Aorta (tissue), 5 donors: ENCODE measurements at regions not wholly inside any gene's neighbourhood (a gene's known extent, or its start where the extent isn't known, plus 50 kb on each side); places are given as distances from the start of the nearest gene placed in this dataset.

Experiments used
- ATAC-seq: fragments of 200-7000 bp; cut with Tn5 transposase; one replicate; pipeline ENCODE4 v1.9.1; 2022; ENCODE audit warnings: moderate library complexity; ENCODE audit not compliant: low FRiP score
- DNase-seq, 2 donors: peaks; one replicate each; pipeline ENCODE4 v3.0.0-alpha.2; 2020
- H3K27ac ChIP-seq, 2 donors: one replicate each; pipeline ENCODE4 v1.5.1; 2013; ENCODE audit warnings: low read length in 2 of 2, mild to moderate bottlenecking in 2 of 2, moderate library complexity in 2 of 2, control low read depth in 1 of 2, inconsistent platforms in 1 of 2, low read depth in 1 of 2
- H3K27me3 ChIP-seq, 2 donors: one replicate each; pipeline ENCODE4 v1.6.1; 2013; ENCODE audit warnings: control low read depth in 1 of 2, low read length in 1 of 2, mild to moderate bottlenecking in 1 of 2, moderate library complexity in 1 of 2; ENCODE audit not compliant: insufficient read depth in 2 of 2, control insufficient read depth in 1 of 2
- H3K36me3 ChIP-seq, 2 donors: one replicate each; pipeline ENCODE4 v1.6.1; 2013; ENCODE audit warnings: control low read depth in 1 of 2, low read length in 1 of 2, mild to moderate bottlenecking in 1 of 2; ENCODE audit not compliant: insufficient read depth in 2 of 2, control insufficient read depth in 1 of 2
- H3K4me1 ChIP-seq, 2 donors: one replicate each; pipeline ENCODE4 v1.6.1; 2013; ENCODE audit warnings: low read length in 2 of 2, control low read depth in 1 of 2, mild to moderate bottlenecking in 1 of 2, moderate library complexity in 1 of 2; ENCODE audit not compliant: insufficient read depth in 2 of 2, control insufficient read depth in 1 of 2
- H3K4me3 ChIP-seq, 2 donors: one replicate each; pipeline ENCODE4 v1.5.1; 2013; ENCODE audit warnings: low read length in 2 of 2, control low read depth in 1 of 2, mild to moderate bottlenecking in 1 of 2
- H3K9me3 ChIP-seq: one replicate; pipeline ENCODE4 v1.6.1; 2013; ENCODE audit warnings: mild to moderate bottlenecking, low read length; ENCODE audit not compliant: control insufficient read depth
- WGBS, 2 donors: extraction: QIAGEN DNeasy Blood & Tissue Kit; methylation state at CpG; one replicate each; pipeline ENCODE4 v1.1.7; 2013; 5-methylcytosine and 5-hydroxymethylcytosine counted together
- intact Hi-C, 2 donors: fragments of 100-400 bp; cut with DNase I; formaldehyde crosslinking; loops; one replicate each; pipeline versions ENCODE4 v1.14.2 to v1.15.0; 2022
- donor health status: healthy with polysubstance abuse.
- donor health status: Bipolar disorder and iron deficiency.
- donor health status: DM: no; HTN: no; CAD: no.
- donor health status: DM: no; HTN: no; CAD: no.
- donor health status: DM: yes; HTN: yes; CAD: no.

GRCh38 chr11:116427903-116428637, 344.7 kb downstream of the BUD13 start:
- no peak for DNase-seq
- no peaks in the 10 kb centered on the region for H3K27me3 ChIP-seq
- H3K4me1 ChIP-seq = no peaks in the 10 kb centered on the region
- no peaks in the 10 kb centered on the region for H3K9me3 ChIP-seq
- intact Hi-C loops = no loop called here
- WGBS, 2 donors = 37 to 41% methylated on average over 10 to 11 of the region's 11 CpGs
- no peak overlapping the region for H3K4me3 ChIP-seq
- no peak for ATAC-seq
- no peaks in the 10 kb centered on the region for H3K36me3 ChIP-seq
- no peak overlapping the region for H3K27ac ChIP-seq

GRCh38 chr11:116427337-116427902, 345.4 kb downstream of the BUD13 start:
- no peak overlapping the region for H3K27ac ChIP-seq
- no peaks in the 10 kb centered on the region for H3K4me1 ChIP-seq
- 27 to 41% methylated on average over 3 of the region's 3 CpGs for WGBS, 2 donors

DNA sequence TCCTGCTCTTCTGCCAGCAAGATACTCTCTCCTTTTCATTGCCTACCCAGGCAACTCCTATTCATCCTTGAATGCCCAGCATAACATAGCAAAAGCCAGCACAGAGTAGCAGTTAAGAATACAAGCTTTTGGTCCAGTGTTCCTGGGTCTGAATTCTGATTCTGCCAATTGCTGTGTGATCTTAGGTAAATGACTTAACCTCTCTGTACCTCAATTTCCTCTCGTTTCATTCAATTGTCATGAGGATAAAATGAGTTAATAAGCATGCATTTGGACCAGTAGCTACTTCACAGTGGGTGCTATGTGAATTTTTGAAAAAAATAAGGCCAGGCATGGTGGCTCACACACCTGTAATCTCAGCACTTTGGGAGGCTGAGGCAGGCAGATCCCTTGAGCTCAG, 346.0 kb downstream of the BUD13 start:
- intact Hi-C loops = no loop called here
- H3K9me3 ChIP-seq = no peaks in the 10 kb centered on the region
- no peaks in the 10 kb centered on the region for H3K27me3 ChIP-seq
- DNase-seq (no peak), ATAC-seq (no peak)
- H3K27ac ChIP-seq = no peak overlapping the region
- H3K36me3 ChIP-seq = no peaks in the 10 kb centered on the region
- WGBS, 2 donors = 44 to 59% methylated on average over 1 of the region's 1 CpG
- no peak overlapping the region for H3K4me3 ChIP-seq
- H3K4me1 ChIP-seq = no peaks in the 10 kb centered on the region

More at GRCh38 chr11:116427337-116427902, 345.4 kb downstream of the BUD13 start:
- Histone ChIP-seq H3K27me3 (no peaks in the 10 kb centered on the region), H3K4me3 (no peak overlapping the region), H3K36me3 (no peaks in the 10 kb centered on the region), H3K9me3 (no peaks in the 10 kb centered on the region)
- ATAC-seq = no peak
- DNase-seq = no peak
- intact Hi-C loops = no loop called here

DNA sequence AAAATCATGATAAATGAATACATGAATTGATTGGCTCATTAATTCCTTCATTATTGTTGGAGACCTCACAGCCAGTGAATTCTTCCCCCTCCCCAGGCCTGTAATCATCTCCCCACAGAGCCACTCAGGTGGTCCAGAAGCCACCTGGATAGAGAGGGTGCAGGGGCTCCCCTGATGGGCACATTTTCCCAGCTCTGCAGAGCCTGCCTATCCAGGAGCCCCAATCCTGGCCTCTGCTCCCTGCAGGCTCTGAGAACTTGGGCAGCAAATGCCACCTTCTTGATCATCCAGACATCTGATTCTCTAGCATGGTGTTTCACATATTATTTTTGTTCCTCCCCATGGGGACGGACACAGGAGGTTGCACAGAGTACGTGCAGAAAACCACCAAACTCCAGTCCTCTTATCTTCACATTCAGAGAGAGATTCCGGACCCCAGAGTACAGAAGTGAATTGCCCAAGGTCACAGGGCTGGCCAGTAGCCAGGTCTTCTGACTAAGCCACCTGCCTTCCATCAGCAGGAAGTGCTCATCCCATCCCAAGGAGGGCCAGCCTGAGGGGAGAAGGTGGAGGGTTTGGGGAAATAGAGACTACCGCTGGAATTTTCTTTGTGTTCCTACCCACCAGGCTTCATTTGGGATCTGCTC, 348.0 kb downstream of the BUD13 start:
- Histone ChIP-seq H3K27ac (no peak overlapping the region), H3K27me3 (no peaks in the 10 kb centered on the region), H3K4me3 (no peak overlapping the region), H3K36me3 (no peaks in the 10 kb centered on the region), H3K9me3 (no peaks in the 10 kb centered on the region), H3K4me1 (no peaks in the 10 kb centered on the region)
- intact Hi-C loops = no loop called here
- ATAC-seq = no peak
- WGBS, 2 donors = 66 to 67% methylated on average over 4 of the region's 4 CpGs
- DNase-seq = no peak

DNA sequence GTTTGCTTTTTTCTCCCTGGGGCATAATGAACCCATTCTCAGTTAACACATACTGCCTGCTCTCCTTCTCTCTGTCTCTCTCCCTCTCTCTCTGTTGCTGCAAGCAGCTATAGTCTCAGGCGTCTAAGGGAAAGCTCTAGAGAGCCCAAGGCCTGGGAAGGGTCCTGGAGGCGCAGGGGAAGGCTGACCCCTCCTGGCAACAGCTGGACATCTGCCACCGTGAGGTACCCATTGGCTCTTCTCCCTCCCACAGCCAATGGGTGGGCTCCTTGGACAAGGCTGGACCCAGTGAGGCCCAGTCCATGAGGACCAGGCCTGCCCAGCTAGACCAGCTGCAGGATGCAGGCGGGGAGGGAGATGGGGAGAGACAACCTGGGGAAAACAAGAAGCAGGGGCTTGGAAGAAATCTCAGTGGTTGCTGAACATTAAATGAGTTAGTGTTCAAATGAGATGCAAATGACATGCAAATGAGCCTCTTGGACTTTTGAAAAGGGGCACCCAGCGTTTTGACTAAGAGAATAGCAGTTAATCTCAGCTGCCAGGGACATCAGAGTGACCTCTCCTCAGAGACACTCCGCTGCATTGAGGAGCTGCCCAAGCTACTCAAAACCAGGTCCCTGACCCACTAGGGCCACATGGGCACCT, 349.7 kb downstream of the BUD13 start:
- intact Hi-C loops = no loop called here
- DNase-seq = no peak
- H3K4me3 ChIP-seq = no peak overlapping the region
- no peaks in the 10 kb centered on the region for H3K27me3 ChIP-seq
- H3K27ac ChIP-seq = no peak overlapping the region
- no peak for ATAC-seq
- 72 to 74% methylated on average over 6 of the region's 6 CpGs for WGBS, 2 donors
- H3K36me3 ChIP-seq = no peaks in the 10 kb centered on the region
- H3K9me3 ChIP-seq = no peaks in the 10 kb centered on the region
- no peaks in the 10 kb centered on the region for H3K4me1 ChIP-seq

- Histone ChIP-seq H3K4me3 (no peak overlapping the region), H3K27ac (no peak overlapping the region), H3K27me3 (no peaks in the 10 kb centered on the region), H3K36me3 (no peaks in the 10 kb centered on the region), H3K9me3 (no peaks in the 10 kb centered on the region), H3K4me1 (no peaks in the 10 kb centered on the region)
- DNase-seq (no peak), ATAC-seq (no peak)
- intact Hi-C loops = no loop called here
These were observed 350.2 kb downstream of the BUD13 start for GRCh38 chr11:116422556-116422955.

- Histone ChIP-seq H3K9me3 (no peaks in the 10 kb centered on the region), H3K27ac (no peak overlapping the region), H3K4me1 (no peaks in the 10 kb centered on the region), H3K4me3 (no peak overlapping the region), H3K27me3 (no peaks in the 10 kb centered on the region), H3K36me3 (no peaks in the 10 kb centered on the region)
- WGBS, 2 donors = 62% methylated on average over 16 of the region's 16 CpGs
- DNase-seq (no peak), ATAC-seq (no peak)
- intact Hi-C loops = no loop called here
These were observed 351.1 kb downstream of the BUD13 start for GRCh38 chr11:116421529-116422185.

DNA sequence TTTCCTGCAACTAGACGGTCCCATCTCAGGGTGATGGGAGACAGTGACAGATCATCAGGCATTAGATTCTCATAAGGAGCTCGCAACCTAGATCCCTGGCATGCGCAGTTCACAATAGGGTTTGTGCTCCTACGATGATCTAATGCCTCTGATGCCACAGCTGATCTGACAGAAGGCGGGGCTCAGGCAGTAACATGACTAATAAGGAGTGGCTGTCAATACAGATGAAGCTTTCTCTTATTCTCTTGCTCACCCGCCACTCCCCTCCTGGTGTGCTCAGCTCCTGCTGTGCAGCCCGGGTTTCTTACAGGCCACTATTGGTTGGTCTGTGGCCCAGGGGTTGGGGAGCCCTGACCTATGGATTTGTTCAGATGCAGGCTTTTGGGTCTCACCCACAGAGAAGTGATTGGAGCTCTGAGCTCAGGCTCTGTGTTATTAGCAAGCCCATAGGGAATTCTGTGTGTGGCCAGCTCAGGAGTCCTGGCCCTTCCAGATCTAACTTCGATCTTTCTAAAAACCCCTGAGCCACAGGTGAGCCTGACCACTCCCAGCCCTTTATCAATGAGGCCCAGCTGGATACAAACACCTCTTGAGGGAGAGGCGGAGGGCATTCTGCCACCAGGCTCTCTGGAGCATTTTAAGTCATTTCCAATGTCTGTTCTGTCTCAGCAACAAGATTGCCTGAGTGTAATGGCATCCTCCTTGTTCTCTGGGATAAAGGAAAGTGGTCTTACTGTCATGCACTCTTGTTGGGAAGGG, 351.8 kb downstream of the BUD13 start:
- no peak for DNase-seq
- Histone ChIP-seq H3K27me3 (no peaks in the 10 kb centered on the region), H3K4me1 (no peaks in the 10 kb centered on the region), H3K4me3 (no peak overlapping the region), H3K36me3 (no peaks in the 10 kb centered on the region), H3K9me3 (no peaks in the 10 kb centered on the region), H3K27ac (no peak overlapping the region)
- WGBS, 2 donors = 79 to 87% methylated on average over 9 of the region's 9 CpGs
- no peak for ATAC-seq
- intact Hi-C loops = no loop called here
